ENCODE measurements at regions not wholly inside any gene's neighbourhood (a gene's known extent, or its start where the extent isn't known, plus 50 kb on each side); places are given as distances from the start of the nearest gene placed in this dataset.

DNA sequence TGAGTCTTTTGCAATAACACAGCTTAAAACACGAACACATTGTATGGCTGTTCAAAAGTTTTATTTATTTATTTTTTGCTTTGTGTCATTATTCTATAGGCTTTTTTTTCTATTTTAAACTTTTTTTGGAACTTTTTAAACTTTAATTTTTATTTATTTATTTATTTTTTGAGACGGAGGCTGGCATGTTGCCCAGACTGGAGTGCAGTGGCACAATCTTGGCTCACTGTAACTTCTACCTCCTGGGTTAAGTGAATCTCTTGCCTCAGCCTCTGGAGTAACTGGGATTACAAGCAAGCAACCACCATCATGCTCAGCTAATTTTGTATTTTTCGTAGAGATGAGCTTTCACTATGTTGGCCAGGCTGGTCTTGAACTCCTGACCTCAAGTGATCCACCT, 88.3 kb upstream of the GADD45A start:
- TF ChIP-seq, protein P1, sequence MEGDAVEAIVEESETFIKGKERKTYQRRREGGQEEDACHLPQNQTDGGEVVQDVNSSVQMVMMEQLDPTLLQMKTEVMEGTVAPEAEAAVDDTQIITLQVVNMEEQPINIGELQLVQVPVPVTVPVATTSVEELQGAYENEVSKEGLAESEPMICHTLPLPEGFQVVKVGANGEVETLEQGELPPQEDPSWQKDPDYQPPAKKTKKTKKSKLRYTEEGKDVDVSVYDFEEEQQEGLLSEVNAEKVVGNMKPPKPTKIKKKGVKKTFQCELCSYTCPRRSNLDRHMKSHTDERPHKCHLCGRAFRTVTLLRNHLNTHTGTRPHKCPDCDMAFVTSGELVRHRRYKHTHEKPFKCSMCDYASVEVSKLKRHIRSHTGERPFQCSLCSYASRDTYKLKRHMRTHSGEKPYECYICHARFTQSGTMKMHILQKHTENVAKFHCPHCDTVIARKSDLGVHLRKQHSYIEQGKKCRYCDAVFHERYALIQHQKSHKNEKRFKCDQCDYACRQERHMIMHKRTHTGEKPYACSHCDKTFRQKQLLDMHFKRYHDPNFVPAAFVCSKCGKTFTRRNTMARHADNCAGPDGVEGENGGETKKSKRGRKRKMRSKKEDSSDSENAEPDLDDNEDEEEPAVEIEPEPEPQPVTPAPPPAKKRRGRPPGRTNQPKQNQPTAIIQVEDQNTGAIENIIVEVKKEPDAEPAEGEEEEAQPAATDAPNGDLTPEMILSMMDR (IDR thresholded peaks at IDR 0.05), result no peak
- TF ChIP-seq EP300 (IDR thresholded peaks at IDR 0.05), result no peak
- no peak for TF ChIP-seq POLR2AphosphoS5 (IDR thresholded peaks at IDR 0.05)

All from sigmoid colon (tissue), 4 donors.